WTC11 (cell line): ENCODE measurements at regions not wholly inside any gene's neighbourhood (a gene's known extent, or its start where the extent isn't known, plus 50 kb on each side); places are given as distances from the start of the nearest gene placed in this dataset.

Experiments
- ATAC-seq: fragments of 200-7000 bp; cut with Tn5 transposase; 2 replicates; pipeline ENCODE4 v1.10.0; 2021; ENCODE audit warnings: mild to moderate bottlenecking, moderate library complexity
- CTCF ChIA-PET: fragments of 300-600 bp; sonication (Branson Sonifier 250); formaldehyde crosslinking; loops from one replicate; lab custom pipeline; 2021; ENCODE audit warnings: antibody characterized with exemption; lab: Charles Lee
- POLR2A ChIA-PET: fragments of 350-600 bp; sonication (Branson Sonifier 250); formaldehyde crosslinking; loops from one replicate; lab custom pipeline; 2021; ENCODE audit warnings: antibody characterized with exemption; lab: Charles Lee
- DNase-seq: peaks from one replicate; pipeline ENCODE4 v3.0.0; 2021; ENCODE audit warnings: low spot score
- H3K27ac Mint-ChIP-seq: 2 replicates; pipeline ENCODE4 v1.8.0; 2021; ENCODE audit warnings: mixed read lengths
- H3K27me3 Mint-ChIP-seq: 2 replicates; pipeline ENCODE4 v1.8.0; 2021; ENCODE audit warnings: low read depth, mild to moderate bottlenecking, moderate library complexity, mixed read lengths
- H3K36me3 Mint-ChIP-seq: 2 replicates; pipeline ENCODE4 v1.8.0; 2021; ENCODE audit warnings: mixed read lengths
- H3K4me1 Mint-ChIP-seq: 2 replicates; pipeline ENCODE4 v1.8.0; 2022; ENCODE audit warnings: mixed read lengths
- H3K4me3 Mint-ChIP-seq: 2 replicates; pipeline ENCODE4 v1.8.0; 2021; ENCODE audit warnings: mild to moderate bottlenecking, moderate library complexity, mixed read lengths
- H3K9me3 Mint-ChIP-seq: 2 replicates; pipeline ENCODE4 v1.8.0; 2021; ENCODE audit warnings: mixed read lengths
- AR ChIP-seq: fragments of 250-450 bp; sonication (Bioruptor Pico); IDR thresholded peaks from 2 replicates; pipeline ENCODE4 v1.9.0; 2021; ENCODE audit warnings: mild to moderate bottlenecking
- ARID4B ChIP-seq: sonication (generic); formaldehyde crosslinking; IDR thresholded peaks from 2 replicates; pipeline ENCODE4 v1.8.0; 2023; ENCODE audit warnings: missing genetic modification reagents, mild to moderate bottlenecking, borderline replicate concordance
- ATF1 ChIP-seq: sonication (generic); formaldehyde crosslinking; IDR thresholded peaks from 2 replicates; pipeline ENCODE4 v1.8.1; 2023; ENCODE audit warnings: mild to moderate bottlenecking, moderate library complexity, missing genetic modification reagents
- CREB1 ChIP-seq: sonication (generic); formaldehyde crosslinking; IDR thresholded peaks from 2 replicates; pipeline ENCODE4 v1.8.0; 2023; ENCODE audit warnings: mild to moderate bottlenecking, missing genetic modification reagents
- E2F4 ChIP-seq: sonication (generic); formaldehyde crosslinking; IDR thresholded peaks from 2 replicates; pipeline ENCODE4 v1.8.1; 2022; ENCODE audit warnings: low read depth, mild to moderate bottlenecking, moderate library complexity, missing genetic modification reagents, borderline replicate concordance
- FOXP4 ChIP-seq: sonication (generic); formaldehyde crosslinking; IDR thresholded peaks from 2 replicates; pipeline ENCODE4 v1.8.0; 2022; ENCODE audit warnings: mild to moderate bottlenecking, missing genetic modification reagents
- HMGA2 ChIP-seq: fragments of 250-450 bp; sonication (Bioruptor Pico); IDR thresholded peaks from 2 replicates; pipeline ENCODE4 v1.4.0; 2021; ENCODE audit warnings: mild to moderate bottlenecking, moderate library complexity
- MLX ChIP-seq: sonication (generic); formaldehyde crosslinking; IDR thresholded peaks from 2 replicates; pipeline ENCODE4 v1.8.1; 2023; ENCODE audit warnings: mild to moderate bottlenecking, missing genetic modification reagents, moderate library complexity
- NFATC4 ChIP-seq: fragments of 250-450 bp; sonication (Bioruptor Pico); IDR thresholded peaks from 2 replicates; pipeline ENCODE4 v1.9.0; 2021; ENCODE audit warnings: mild to moderate bottlenecking
- NR2C2 ChIP-seq: sonication (generic); formaldehyde crosslinking; IDR thresholded peaks from 2 replicates; pipeline ENCODE4 v1.8.0; 2022; ENCODE audit warnings: mild to moderate bottlenecking, missing genetic modification reagents
- NR3C1 ChIP-seq: sonication (generic); formaldehyde crosslinking; conservative IDR thresholded peaks from 2 replicates; pipeline ENCODE4 v1.8.1; 2023; ENCODE audit warnings: low read depth, mild to moderate bottlenecking, missing genetic modification reagents
- SP1 ChIP-seq: sonication (generic); formaldehyde crosslinking; conservative IDR thresholded peaks from 2 replicates; pipeline ENCODE4 v1.8.1; 2022; ENCODE audit warnings: missing genetic modification reagents
- STAT6 ChIP-seq: sonication (generic); formaldehyde crosslinking; conservative IDR thresholded peaks from 2 replicates; pipeline ENCODE4 v1.8.1; 2023; ENCODE audit warnings: mild to moderate bottlenecking, low read depth, missing genetic modification reagents, moderate library complexity
- TP53 ChIP-seq: sonication (generic); formaldehyde crosslinking; IDR thresholded peaks from 2 replicates; pipeline ENCODE4 v1.8.1; 2023; ENCODE audit warnings: mild to moderate bottlenecking, missing genetic modification reagents
- ZBTB43 ChIP-seq: sonication (generic); formaldehyde crosslinking; IDR thresholded peaks from 2 replicates; pipeline ENCODE4 v1.8.1; 2023; ENCODE audit warnings: mild to moderate bottlenecking, missing genetic modification reagents
- ZNF263 ChIP-seq: sonication (generic); formaldehyde crosslinking; IDR thresholded peaks from 2 replicates; pipeline ENCODE4 v1.8.1; 2022; ENCODE audit warnings: low read depth, mild to moderate bottlenecking, moderate library complexity, missing genetic modification reagents
- ZNF396 ChIP-seq: fragments of 250-450 bp; sonication (Bioruptor Pico); IDR thresholded peaks from 2 replicates; pipeline ENCODE4 v1.8.0; 2021; ENCODE audit warnings: mild to moderate bottlenecking, moderate library complexity, borderline replicate concordance
- ZNF425 ChIP-seq: fragments of 250-450 bp; sonication (Bioruptor Pico); conservative IDR thresholded peaks from 2 replicates; pipeline ENCODE4 v1.9.0; 2021; ENCODE audit warnings: mild to moderate bottlenecking

- no peak for TF ChIP-seq ZNF425 (CRISPR knock-in tag)
- no peak for TF ChIP-seq FOXP4 (CRISPR knock-in tag)
- no peak for TF ChIP-seq TP53
- TF ChIP-seq ZBTB43 (CRISPR knock-in tag) = no peak
- TF ChIP-seq NR2C2 (CRISPR knock-in tag) = no peak
- no peak for TF ChIP-seq SP1 (CRISPR knock-in tag)
- no peak for TF ChIP-seq HMGA2 (CRISPR knock-in tag)
- no peak for TF ChIP-seq NFATC4 (CRISPR knock-in tag)
These were observed 279.8 kb downstream of the EPHA7 start (continued) for GRCh38 chr6:93139408-93140081.

- Mint-ChIP-seq H3K4me1 (peaks cover 20% of the 10 kb centered on the region), H3K27ac (no peak overlapping the region), H3K36me3 (no peaks in the 10 kb centered on the region), H3K4me3 (no peak overlapping the region), H3K27me3 (no peaks in the 10 kb centered on the region), H3K9me3 (no peaks in the 10 kb centered on the region)
- CTCF ChIA-PET = interaction anchor here (1.4 kb wide), 1 partner anchor 326 kb away, joined by 3 read pairs; no protein-coding TSS in a partner anchor
- POLR2A ChIA-PET = no interaction called here
- ATAC-seq = peak; percentile 69
- no peak for DNase-seq
- TF ChIP-seq CREB1 (no peak), AR (CRISPR knock-in tag) (no peak), NR3C1 (no peak), STAT6 (no peak), E2F4 (CRISPR knock-in tag) (no peak), ZNF396 (CRISPR knock-in tag) (no peak), ARID4B (CRISPR knock-in tag) (no peak), NR2C2 (CRISPR knock-in tag) (no peak), MLX (CRISPR knock-in tag) (no peak), ATF1 (CRISPR knock-in tag) (no peak), ZNF263 (no peak)
These were observed 283.2 kb downstream of the EPHA7 start for GRCh38 chr6:93136111-93136510.
